DOHH2 (cell line): ENCODE measurements at regions not wholly inside any gene's neighbourhood (a gene's known extent, or its start where the extent isn't known, plus 50 kb on each side); places are given as distances from the start of the nearest gene placed in this dataset.

Source experiments
- H3F3A ChIP-seq: fragments of 200-600 bp; sonication (generic), shearing (Covaris generic); 2 replicates; pipeline ENCODE4 v1.6.0; 2016; ENCODE audit warnings: antibody characterized with exemption, mild to moderate bottlenecking; ENCODE audit not compliant: control insufficient read depth, insufficient read depth
- H3K27ac ChIP-seq: fragments of 200-600 bp; sonication (generic); 2 replicates; pipeline ENCODE4 v1.5.1; 2014; ENCODE audit warnings: low read depth, mild to moderate bottlenecking, low read length, moderate library complexity
- H3K27me3 ChIP-seq: fragments of 200-600 bp; sonication (generic); 2 replicates; pipeline ENCODE4 v1.6.1; 2014; ENCODE audit warnings: mild to moderate bottlenecking, low read length, mixed read lengths; ENCODE audit not compliant: control insufficient read depth
- H3K36me3 ChIP-seq: fragments of 200-600 bp; sonication (generic); 2 replicates; pipeline ENCODE4 v1.6.1; 2014; ENCODE audit warnings: mild to moderate bottlenecking, low read length, moderate library complexity, mixed read lengths; ENCODE audit not compliant: control insufficient read depth
- H3K4me1 ChIP-seq: fragments of 200-600 bp; sonication (generic); 2 replicates; pipeline ENCODE4 v1.6.1; 2014; ENCODE audit warnings: mild to moderate bottlenecking, low read length, mixed read lengths; ENCODE audit not compliant: control insufficient read depth
- H3K4me2 ChIP-seq: fragments of 200-600 bp; sonication (generic); 2 replicates; pipeline ENCODE4 v1.6.0; 2014; ENCODE audit warnings: mild to moderate bottlenecking, low read length, moderate library complexity
- H3K4me3 ChIP-seq: fragments of 200-600 bp; sonication (generic); 2 replicates; pipeline ENCODE4 v1.5.1; 2014; ENCODE audit warnings: mild to moderate bottlenecking, low read length, mixed read lengths
- H3K79me2 ChIP-seq: fragments of 200-600 bp; sonication (generic); 2 replicates; pipeline ENCODE4 v1.6.1; 2014; ENCODE audit warnings: mild to moderate bottlenecking, low read length, mixed read lengths; ENCODE audit not compliant: control insufficient read depth
- H3K9me2 ChIP-seq: fragments of 200-600 bp; sonication (generic); replicated peaks from 2 replicates; pipeline ENCODE4 v1.6.1; 2014; ENCODE audit warnings: mild to moderate bottlenecking, low read length, mixed read lengths; ENCODE audit not compliant: control insufficient read depth
- H3K9me3 ChIP-seq: fragments of 200-600 bp; sonication (generic); 2 replicates; pipeline ENCODE4 v1.6.1; 2014; ENCODE audit warnings: antibody characterized with exemption, low read length, mixed read lengths; ENCODE audit not compliant: control insufficient read depth, insufficient read depth
- H4K20me1 ChIP-seq: fragments of 200-600 bp; sonication (generic); 2 replicates; pipeline ENCODE4 v1.6.0; 2014; ENCODE audit warnings: low read depth, mild to moderate bottlenecking, antibody characterized with exemption, low read length, moderate library complexity; ENCODE audit not compliant: control insufficient read depth, insufficient read depth
- EZH2phosphoT487 ChIP-seq: fragments of 200-600 bp; sonication (generic); IDR thresholded peaks from 2 replicates; pipeline ENCODE4 v1.6.1; 2017; ENCODE audit warnings: borderline replicate concordance, mild to moderate bottlenecking, antibody characterized with exemption, low read length, moderate library complexity, mixed read lengths
- TF ChIP-seq, protein P1 (sequence below): fragments of 200-600 bp; sonication (generic); IDR thresholded peaks from one replicate; pipeline ENCODE4 v1.5.1; 2014; ENCODE audit warnings: antibody characterized with exemption, mild to moderate bottlenecking, low read depth, low read length; ENCODE audit not compliant: poor library complexity, severe bottlenecking

GRCh38 chr21:24123785-24124184, 1483.5 kb downstream of the MRPL39 start:
- no peaks in the 10 kb centered on the region for H3K4me1 ChIP-seq
- no peaks in the 10 kb centered on the region for H3K36me3 ChIP-seq
- no peak overlapping the region for H3K4me3 ChIP-seq
- H3K27ac ChIP-seq = no peak overlapping the region
- H4K20me1 ChIP-seq = no peaks in the 10 kb centered on the region
- no peaks in the 10 kb centered on the region for H3K9me2 ChIP-seq
- H3K27me3 ChIP-seq = no peaks in the 10 kb centered on the region
- no peaks in the 10 kb centered on the region for H3F3A ChIP-seq
- no peaks in the 10 kb centered on the region for H3K9me3 ChIP-seq
- H3K4me2 ChIP-seq = no peak overlapping the region
- H3K79me2 ChIP-seq = no peaks in the 10 kb centered on the region
- TF ChIP-seq EZH2phosphoT487 = no peak
- TF ChIP-seq, protein P1, sequence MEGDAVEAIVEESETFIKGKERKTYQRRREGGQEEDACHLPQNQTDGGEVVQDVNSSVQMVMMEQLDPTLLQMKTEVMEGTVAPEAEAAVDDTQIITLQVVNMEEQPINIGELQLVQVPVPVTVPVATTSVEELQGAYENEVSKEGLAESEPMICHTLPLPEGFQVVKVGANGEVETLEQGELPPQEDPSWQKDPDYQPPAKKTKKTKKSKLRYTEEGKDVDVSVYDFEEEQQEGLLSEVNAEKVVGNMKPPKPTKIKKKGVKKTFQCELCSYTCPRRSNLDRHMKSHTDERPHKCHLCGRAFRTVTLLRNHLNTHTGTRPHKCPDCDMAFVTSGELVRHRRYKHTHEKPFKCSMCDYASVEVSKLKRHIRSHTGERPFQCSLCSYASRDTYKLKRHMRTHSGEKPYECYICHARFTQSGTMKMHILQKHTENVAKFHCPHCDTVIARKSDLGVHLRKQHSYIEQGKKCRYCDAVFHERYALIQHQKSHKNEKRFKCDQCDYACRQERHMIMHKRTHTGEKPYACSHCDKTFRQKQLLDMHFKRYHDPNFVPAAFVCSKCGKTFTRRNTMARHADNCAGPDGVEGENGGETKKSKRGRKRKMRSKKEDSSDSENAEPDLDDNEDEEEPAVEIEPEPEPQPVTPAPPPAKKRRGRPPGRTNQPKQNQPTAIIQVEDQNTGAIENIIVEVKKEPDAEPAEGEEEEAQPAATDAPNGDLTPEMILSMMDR = no peak

DNA sequence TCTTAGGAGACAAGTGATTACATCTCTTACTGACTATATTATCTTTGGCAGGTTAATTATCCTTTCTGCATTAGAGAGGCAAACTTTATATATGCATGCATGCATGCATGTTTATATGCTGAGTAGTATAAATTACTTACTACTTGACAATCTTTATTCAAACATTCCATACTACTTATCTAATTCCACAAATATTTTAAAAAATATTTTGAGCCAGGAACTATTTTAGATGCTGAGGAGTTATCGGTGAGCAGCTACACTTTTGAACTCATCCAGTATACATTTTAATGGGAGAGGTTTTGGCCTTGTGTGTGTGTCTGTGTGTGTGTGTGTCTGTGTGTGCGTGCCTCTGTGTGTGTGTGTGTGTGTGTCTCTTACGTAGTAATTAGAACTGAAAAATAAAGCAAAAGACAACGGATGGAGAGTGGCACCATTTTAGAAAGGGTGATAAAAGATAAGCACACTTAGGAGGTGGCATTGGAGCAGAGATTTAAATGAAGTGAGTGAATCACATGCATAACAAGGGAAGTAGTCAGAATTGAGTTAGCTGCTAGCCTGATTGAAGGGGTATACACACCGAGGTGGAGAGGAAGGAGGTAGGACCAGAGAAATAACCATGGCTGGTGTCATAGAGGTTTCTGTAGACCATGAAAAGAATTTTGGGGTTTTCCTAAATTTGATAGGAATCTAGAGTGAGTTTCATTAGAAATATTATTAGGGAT, 1488.4 kb downstream of the MRPL39 start:
- H3F3A ChIP-seq = no peaks in the 10 kb centered on the region
- no peaks in the 10 kb centered on the region for H4K20me1 ChIP-seq
- H3K9me3 ChIP-seq = no peaks in the 10 kb centered on the region
- H3K36me3 ChIP-seq = no peaks in the 10 kb centered on the region
- no peaks in the 10 kb centered on the region for H3K9me2 ChIP-seq
- H3K4me2 ChIP-seq = no peak overlapping the region
- no peaks in the 10 kb centered on the region for H3K79me2 ChIP-seq
- no peaks in the 10 kb centered on the region for H3K27me3 ChIP-seq
- TF ChIP-seq EZH2phosphoT487 = no peak
- TF ChIP-seq, protein P1 = no peak
- H3K4me1 ChIP-seq = no peaks in the 10 kb centered on the region
- no peak overlapping the region for H3K27ac ChIP-seq
- no peak overlapping the region for H3K4me3 ChIP-seq

DNA sequence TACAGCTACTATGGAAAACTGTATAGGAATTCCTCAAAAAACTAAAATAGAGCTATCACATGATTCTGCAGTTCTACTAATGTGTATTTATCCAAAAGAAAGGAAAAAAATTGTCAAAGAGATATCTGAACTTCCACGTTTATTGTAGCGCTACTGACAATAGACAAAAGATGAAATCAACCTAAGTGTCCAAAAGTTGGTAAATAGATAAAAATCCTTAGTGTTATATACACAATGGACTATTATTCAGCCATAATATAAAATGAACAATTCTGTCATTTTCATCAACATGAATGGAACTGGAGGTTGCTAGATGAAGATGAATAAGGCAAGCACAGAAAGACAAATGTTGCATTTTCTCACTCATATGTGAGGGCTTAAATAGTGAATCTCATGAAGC, 1492.1 kb downstream of the MRPL39 start:
- Histone ChIP-seq H3K9me2 (no peaks in the 10 kb centered on the region), H3K27ac (no peak overlapping the region), H3K4me1 (no peaks in the 10 kb centered on the region), H3K9me3 (no peaks in the 10 kb centered on the region), H3K36me3 (no peaks in the 10 kb centered on the region), H3K79me2 (no peaks in the 10 kb centered on the region), H4K20me1 (no peaks in the 10 kb centered on the region), H3K4me3 (no peak overlapping the region), H3F3A (no peaks in the 10 kb centered on the region), H3K4me2 (no peak overlapping the region), H3K27me3 (no peaks in the 10 kb centered on the region)
- TF ChIP-seq EZH2phosphoT487 = no peak
- TF ChIP-seq, protein P1 = no peak
